ENCODE measurements at regions not wholly inside any gene's neighbourhood (a gene's known extent, or its start where the extent isn't known, plus 50 kb on each side); places are given as distances from the start of the nearest gene placed in this dataset.
"Not testable (repeated sequence)": the region's sequence is repeated elsewhere in the genome, so short reads cannot be mapped to it uniquely, and the experiment has no call there.

GRCh38 chr9:85487872-85488271 lies 253.9 kb downstream of the AGTPBP1 start:
- DNase-seq: no peak

- DNase-seq: no peak
Observed at GRCh38 chr9:85484235-85484634, 257.5 kb downstream of the AGTPBP1 start.

GRCh38 chr9:85483208-85483607 lies 258.5 kb downstream of the AGTPBP1 start:
- DNase-seq: peak in 1 of 2 experiments; percentile 4

DNA sequence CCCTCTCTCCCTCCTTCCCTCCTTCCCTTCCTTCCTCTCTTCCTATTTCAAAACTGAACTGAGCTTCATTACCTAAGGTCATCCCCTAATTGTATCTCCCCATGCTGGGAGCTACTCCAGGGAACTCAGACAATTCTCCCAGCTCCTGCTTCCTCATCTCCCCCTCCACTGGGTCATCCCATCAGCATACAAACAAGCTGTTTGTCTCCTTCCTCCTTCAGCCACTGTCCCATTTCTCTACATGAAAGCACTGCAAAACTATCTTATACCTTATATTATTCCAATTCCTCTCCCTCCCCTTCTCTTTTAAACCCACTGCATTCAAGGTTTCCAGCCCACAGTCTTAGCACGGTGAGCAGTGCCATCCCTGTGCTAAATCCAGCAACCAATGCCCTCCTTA lies 262.4 kb downstream of the AGTPBP1 start:
- DNase-seq: no peak

- no peak for DNase-seq
Observed at GRCh38 chr9:85478847-85479246, 262.9 kb downstream of the AGTPBP1 start.

DNA sequence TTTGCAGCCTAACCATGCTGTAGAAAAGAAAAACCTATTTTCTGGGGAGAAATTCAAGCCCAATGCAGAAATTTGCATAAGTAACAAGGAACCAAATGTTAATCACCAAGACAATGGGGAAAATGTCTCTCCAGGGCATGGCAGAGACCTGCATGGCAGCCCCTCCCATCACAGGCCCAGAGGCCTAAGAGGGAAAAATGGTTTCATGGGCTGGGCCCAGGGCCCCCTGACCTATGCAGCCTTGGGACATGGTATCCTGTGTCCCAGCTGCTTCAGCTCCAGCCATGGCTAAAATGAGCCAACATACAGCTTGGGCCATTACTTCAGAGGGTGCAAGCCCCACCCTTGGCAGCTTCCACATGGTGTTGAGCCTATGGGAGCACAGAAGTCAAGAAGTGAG lies 266.9 kb downstream of the AGTPBP1 start:
- DNase-seq: not testable (repeated sequence)

DNA sequence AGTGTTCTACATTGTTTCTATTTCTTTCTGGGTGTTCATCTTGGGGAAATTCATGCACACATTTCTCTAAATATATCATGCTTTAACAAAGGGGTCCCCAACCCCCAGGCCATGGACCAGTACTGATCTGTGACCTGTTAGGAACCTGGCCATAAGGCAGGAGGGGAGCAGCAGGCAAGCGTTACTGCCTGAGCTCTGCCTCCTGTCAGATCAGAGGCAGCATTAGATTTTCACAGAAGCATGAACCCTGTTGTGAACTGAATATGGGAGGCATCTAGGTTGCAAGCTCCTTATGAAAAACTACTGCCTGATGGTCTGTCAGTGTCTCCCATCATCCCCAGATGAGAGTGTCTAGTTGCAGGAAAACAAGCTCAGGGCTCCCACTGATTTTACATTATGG lies 270.0 kb downstream of the AGTPBP1 start:
- DNase-seq: no peak

GRCh38 chr9:85469041-85469440 lies 272.7 kb downstream of the AGTPBP1 start:
- no peak for DNase-seq

DNA sequence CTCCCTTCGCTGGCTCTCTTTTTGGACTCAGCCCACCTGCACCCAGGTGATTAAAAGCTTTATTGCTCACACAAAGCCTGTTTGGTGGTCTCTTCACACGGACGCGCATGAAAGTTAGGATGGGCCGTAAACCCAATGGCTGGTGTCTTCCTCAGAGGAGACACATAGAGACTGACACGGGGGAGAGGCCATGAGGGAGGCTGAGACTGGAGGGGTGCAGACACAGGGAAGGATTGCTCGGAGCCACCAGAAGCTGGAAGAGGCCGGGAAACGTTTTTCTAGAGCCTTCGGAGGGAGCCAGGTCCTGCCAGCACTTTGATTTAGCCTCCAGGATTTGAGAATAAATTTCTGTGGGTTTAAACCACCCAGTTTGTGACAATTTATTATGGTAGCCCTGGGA lies 274.9 kb downstream of the AGTPBP1 start:
- DNase-seq: no peak

DNA sequence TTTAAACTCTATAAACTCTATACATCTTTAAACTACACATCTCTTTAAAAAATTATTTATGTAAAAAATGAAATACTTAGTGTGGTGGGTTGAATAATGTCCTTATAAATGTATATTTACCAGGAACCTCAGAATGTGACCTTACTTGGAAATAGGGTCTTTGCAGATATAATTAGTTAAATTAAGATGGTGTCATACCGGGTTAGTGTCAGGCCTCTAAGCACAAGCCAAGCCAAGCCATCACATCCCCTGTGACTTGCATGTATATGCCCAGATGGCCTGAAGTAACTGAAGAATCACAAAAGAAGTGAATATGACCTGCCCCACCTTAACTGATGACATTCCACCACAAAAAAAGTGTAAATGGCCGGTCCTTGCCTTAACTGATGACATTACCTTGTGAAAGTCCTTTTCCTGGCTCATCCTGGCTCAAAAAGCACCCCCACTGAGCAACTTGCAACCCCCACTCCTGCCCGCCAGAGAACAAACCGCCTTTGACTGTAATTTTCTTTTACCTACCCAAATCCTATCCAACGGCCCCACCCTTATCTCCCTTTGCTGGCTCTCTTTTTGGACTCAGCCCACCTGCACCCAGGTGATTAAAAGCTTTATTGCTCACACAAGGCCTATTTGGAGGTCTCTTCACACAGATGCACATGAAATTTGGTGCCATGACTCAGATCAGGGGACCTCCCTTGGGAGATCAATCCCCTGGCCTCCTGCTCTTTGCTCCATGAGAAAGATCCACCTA lies 283.5 kb downstream of the AGTPBP1 start:
- DNase-seq: not testable (repeated sequence)

- no peak for DNase-seq
Observed at GRCh38 chr9:85453850-85454249, 287.9 kb downstream of the AGTPBP1 start.

DNA sequence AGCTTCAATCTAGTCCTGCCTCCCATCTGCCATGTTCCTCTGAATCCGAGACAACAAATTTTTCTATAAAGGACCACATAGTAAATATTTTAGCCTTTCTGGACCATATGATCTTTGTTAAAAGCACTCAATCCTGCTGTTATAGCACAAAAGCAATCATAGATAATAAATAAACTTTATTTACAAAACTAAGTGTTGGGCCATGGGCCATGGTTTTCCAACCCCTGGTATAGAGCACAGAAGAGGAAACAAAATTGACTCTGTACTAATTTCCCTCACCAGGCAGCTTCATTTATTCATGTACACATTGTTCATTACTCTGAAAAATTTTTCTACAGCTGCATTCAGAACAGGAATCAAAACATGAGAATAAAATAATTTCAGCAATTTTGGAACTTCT lies 288.9 kb downstream of the AGTPBP1 start:
- peak; percentile 7 to 39 for DNase-seq

- no peak for DNase-seq
Observed at GRCh38 chr9:85451680-85452079, 290.1 kb downstream of the AGTPBP1 start.

DNA sequence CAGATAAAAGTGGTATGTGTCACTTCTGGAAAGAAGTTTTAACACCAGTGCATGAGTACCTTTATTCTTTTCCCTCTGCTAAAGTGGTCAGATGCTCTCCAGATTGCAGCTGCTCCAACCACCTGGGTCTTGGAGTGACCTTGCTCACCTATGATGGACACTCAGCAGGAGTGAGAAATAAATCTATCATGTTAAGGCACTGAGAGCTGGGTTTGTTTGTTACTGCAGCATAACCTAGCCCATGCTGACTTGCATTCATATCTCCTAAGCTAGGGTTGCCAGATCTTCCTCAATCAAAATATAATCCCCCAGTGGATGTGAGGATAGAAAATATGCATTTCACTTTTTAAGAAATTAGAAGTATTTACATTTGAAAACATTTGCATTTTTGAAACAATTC lies 295.9 kb downstream of the AGTPBP1 start:
- DNase-seq: no peak

DNA sequence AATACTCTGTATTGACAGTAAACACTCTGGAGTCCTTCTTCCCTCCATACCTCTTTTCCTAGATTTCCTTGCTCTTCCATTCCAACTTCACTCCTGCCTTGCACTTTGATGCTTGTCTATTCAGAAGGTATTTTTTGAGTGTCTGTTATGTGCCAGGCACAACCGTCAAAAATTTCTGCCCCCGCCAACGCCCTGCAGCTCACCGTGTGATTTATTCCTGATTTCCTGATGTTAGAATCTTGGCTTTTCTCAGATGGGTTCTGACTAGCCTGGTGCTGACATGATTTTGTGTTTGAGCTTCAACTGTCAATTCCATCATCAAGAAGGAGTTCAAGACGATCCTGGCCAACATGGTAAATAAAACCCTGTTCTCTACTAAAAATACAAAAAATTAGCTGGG lies 297.5 kb downstream of the AGTPBP1 start:
- no peak for DNase-seq

GRCh38 chr9:85443190-85443598 lies 298.6 kb downstream of the AGTPBP1 start:
- no peak for DNase-seq

- DNase-seq: no peak
Observed at GRCh38 chr9:85439791-85440190, 302.0 kb downstream of the AGTPBP1 start.

DNA sequence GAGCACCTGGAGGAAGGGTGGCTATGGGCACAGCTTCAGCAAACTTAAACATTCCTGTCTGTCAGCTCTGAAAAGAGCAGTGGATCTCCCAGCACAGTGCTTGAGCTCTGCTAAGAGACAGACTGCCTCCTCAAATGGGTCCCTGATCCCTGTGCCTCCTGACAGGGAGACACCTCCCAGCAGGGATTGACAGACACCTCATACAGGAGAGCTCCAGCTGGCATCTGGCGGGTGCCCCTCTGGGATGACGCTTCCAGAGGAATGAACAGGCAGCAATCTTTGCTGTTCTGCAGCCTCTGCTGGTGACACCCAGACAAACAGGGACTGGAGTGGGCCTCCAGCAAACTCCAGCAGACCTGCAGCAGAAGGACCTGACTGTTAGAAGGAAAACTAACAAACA lies 307.8 kb downstream of the AGTPBP1 start:
- not testable (repeated sequence) for DNase-seq

DNA sequence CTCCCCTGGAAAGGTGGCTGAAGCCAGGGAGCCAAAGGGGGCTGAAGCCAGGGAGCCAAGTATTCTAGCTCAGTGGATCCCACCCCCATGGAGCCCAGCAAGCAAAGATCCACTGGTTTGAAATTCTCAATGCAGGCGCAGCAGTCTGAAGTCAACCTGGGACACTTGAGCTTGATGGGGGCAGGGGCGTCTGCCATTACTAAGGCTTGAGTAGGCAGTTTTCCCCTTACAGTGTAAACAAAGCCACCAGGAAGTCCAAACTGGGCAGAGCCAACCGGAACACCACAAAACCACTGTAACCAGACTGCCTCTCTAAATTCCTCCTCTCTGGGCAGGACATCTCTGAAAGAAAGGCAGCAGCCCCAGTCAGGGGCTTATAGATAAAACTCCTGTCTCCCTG lies 308.2 kb downstream of the AGTPBP1 start:
- not testable (repeated sequence) for DNase-seq

DNA sequence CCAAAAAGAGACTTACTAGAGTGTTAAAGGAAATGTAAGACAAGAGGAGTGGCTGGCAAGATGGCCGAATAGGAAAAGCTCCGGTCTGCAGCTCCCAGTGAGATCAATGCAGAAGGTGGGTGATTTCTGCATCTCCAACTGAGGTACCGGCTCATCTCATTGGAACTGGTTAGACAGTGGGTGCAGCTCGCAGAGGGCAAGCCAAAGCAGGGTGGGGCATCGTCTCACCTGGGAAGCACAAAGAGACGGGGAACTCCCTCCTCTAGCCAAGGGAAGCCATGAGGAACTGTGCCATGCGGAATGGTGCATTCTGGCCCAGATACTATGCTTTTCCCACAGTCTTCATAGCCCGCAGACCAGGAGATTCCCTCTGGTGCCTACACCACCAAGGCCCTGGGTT lies 308.7 kb downstream of the AGTPBP1 start:
- DNase-seq: no peak

GRCh38 chr9:85432599-85432998 lies 309.2 kb downstream of the AGTPBP1 start:
- no peak for DNase-seq

GRCh38 chr9:85431339-85432102 lies 310.2 kb downstream of the AGTPBP1 start:
- DNase-seq: peak in 1 of 2 experiments; percentile 16

DNA sequence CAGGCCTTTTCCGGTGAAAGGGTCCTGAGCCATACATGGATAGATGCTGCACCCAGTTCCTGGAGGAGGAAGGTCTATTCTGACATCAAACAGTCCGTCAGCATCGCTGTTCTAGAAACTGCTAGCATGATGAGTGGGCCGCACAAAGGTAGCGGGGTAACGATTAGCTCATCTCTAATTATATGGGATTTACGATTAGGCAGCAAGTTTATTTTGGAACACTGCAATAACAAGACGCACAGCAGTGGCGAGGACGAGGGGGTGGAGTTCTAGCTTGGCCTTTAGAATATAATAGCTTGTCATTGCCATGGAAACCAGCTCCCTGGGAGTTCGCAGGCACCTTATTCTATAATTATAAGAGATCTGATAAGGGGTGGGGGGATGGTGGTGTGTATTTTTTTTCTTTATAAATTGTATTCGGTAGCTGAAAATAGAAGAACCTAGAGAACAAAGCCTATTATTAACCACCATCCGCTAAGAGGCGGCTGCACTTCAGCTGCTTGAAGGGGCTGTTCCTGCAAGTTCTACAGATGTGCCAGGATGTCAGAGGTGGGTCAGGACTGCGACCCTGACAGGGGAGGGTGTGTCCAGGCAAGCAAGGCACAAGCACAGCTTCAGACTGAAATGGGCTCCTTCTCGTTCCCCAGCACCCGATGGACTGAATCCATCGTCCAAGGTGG lies 311.0 kb downstream of the AGTPBP1 start:
- DNase-seq: peak; percentile 78 to 85

- DNase-seq: peak in 1 of 2 experiments; percentile 24
Observed at GRCh38 chr9:85428230-85428629, 313.5 kb downstream of the AGTPBP1 start.

All from NCI-H2081 (cell line).